ENCODE measurements at regions not wholly inside any gene's neighbourhood (a gene's known extent, or its start where the extent isn't known, plus 50 kb on each side); places are given as distances from the start of the nearest gene placed in this dataset.

GRCh38 chr11:127627204-127627603 lies 626.6 kb upstream of the KIRREL3 start:
- H3K27ac ChIP-seq: no peak overlapping the region
- in situ Hi-C loops (cut with MboI; ENCODE audit: low pct_unique_long_range_greater_than_20kb in 2 of 9, low sequenced_read_pairs in 9 of 9, unreplicated experiment in 9 of 9): no loop called here
- H3K4me1 ChIP-seq (replicated peaks in 1 of 2): peaks cover 10 to 18% of the 10 kb centered on the region in 2 donors
- WGBS, 10 experiments: 25 to 82% methylated on average over 1 of the region's 1 CpG; no CpG with 5 or more reads in 8 of the 10 experiments
- H3K4me3 ChIP-seq: no peak overlapping the region
- no peak for ATAC-seq (replicated peaks in 6 of 8)

GRCh38 chr11:127625402-127625801 lies 624.8 kb upstream of the KIRREL3 start:
- ATAC-seq (replicated peaks in 6 of 8): no peak
- in situ Hi-C loops (cut with MboI; ENCODE audit: low pct_unique_long_range_greater_than_20kb in 2 of 9, low sequenced_read_pairs in 9 of 9, unreplicated experiment in 9 of 9): no loop called here
- 17 to 80% (median 61%) methylated on average over 1 to 3 of the region's 3 CpGs; no CpG with 5 or more reads in 3 of the 10 experiments for WGBS, 10 experiments

GRCh38 chr11:127624306-127624856 lies 623.8 kb upstream of the KIRREL3 start:
- in situ Hi-C loops (cut with MboI; ENCODE audit: low pct_unique_long_range_greater_than_20kb in 2 of 9, low sequenced_read_pairs in 9 of 9, unreplicated experiment in 9 of 9): no loop called here
- Histone ChIP-seq H3K4me1 (replicated peaks in 1 of 2) (peaks cover 8% of the 10 kb centered on the region in 2 donors), H3K4me3 (no peak overlapping the region), H3K27ac (no peak overlapping the region)
- ATAC-seq (replicated peaks in 6 of 8): peak in 3 of 8 experiments; percentile 18 to 52 (median 39)
- WGBS, 10 experiments: 0 to 94% (median 73%) methylated on average over 1 to 8 of the region's 10 CpGs

More at GRCh38 chr11:127625402-127625801, 624.8 kb upstream of the KIRREL3 start:
- peaks cover 8% of the 10 kb centered on the region in 2 donors for H3K4me1 ChIP-seq (replicated peaks in 1 of 2)
- no peak overlapping the region for H3K27ac ChIP-seq
- H3K4me3 ChIP-seq: no peak overlapping the region

GRCh38 chr11:127622686-127623085 lies 622.1 kb upstream of the KIRREL3 start:
- no peak for ATAC-seq (replicated peaks in 6 of 8)
- in situ Hi-C loops (cut with MboI; ENCODE audit: low pct_unique_long_range_greater_than_20kb in 2 of 9, low sequenced_read_pairs in 9 of 9, unreplicated experiment in 9 of 9): no loop called here
- H3K27ac ChIP-seq: no peak overlapping the region
- peaks cover 3 to 4% of the 10 kb centered on the region in 2 donors for H3K4me1 ChIP-seq (replicated peaks in 1 of 2)
- no peak overlapping the region for H3K4me3 ChIP-seq

- peaks cover 0 to 1% of the 10 kb centered on the region in 2 donors for H3K4me1 ChIP-seq (replicated peaks in 1 of 2)
- WGBS, 10 experiments: 20 to 100% (median 83%) methylated on average over 1 to 4 of the region's 4 CpGs; no CpG with 5 or more reads in 1 of the 10 experiments
- no peak overlapping the region for H3K27ac ChIP-seq
- no peak for ATAC-seq (replicated peaks in 6 of 8)
- no peak overlapping the region for H3K4me3 ChIP-seq
- in situ Hi-C loops (cut with MboI; ENCODE audit: low pct_unique_long_range_greater_than_20kb in 2 of 9, low sequenced_read_pairs in 9 of 9, unreplicated experiment in 9 of 9): no loop called here
Observed at GRCh38 chr11:127620671-127621070, 620.1 kb upstream of the KIRREL3 start.

- Histone ChIP-seq H3K4me3 (no peak overlapping the region), H3K4me1 (replicated peaks in 1 of 2) (no peaks in the 10 kb centered on the region), H3K27ac (no peak overlapping the region)
- in situ Hi-C loops (cut with MboI; ENCODE audit: low pct_unique_long_range_greater_than_20kb in 2 of 9, low sequenced_read_pairs in 9 of 9, unreplicated experiment in 9 of 9): no loop called here
- WGBS, 10 experiments: 17 to 93% (median 86%) methylated on average over 1 to 5 of the region's 5 CpGs; no CpG with 5 or more reads in 1 of the 10 experiments
- ATAC-seq (replicated peaks in 6 of 8): peak in 2 of 8 experiments; percentile 41 to 44
Observed at GRCh38 chr11:127619946-127620345, 619.4 kb upstream of the KIRREL3 start.

GRCh38 chr11:127618721-127619120 lies 618.2 kb upstream of the KIRREL3 start:
- in situ Hi-C loops (cut with MboI; ENCODE audit: low pct_unique_long_range_greater_than_20kb in 2 of 9, low sequenced_read_pairs in 9 of 9, unreplicated experiment in 9 of 9): no loop called here
- H3K27ac ChIP-seq: no peak overlapping the region
- H3K4me1 ChIP-seq (replicated peaks in 1 of 2): no peaks in the 10 kb centered on the region
- peak in 2 of 8 experiments; percentile 18 to 19 for ATAC-seq (replicated peaks in 6 of 8)
- WGBS, 10 experiments: 0 to 100% (median 49%) methylated on average over 1 of the region's 1 CpG; no CpG with 5 or more reads in 6 of the 10 experiments
- H3K4me3 ChIP-seq: no peak overlapping the region

GRCh38 chr11:127616158-127616557 lies 615.6 kb upstream of the KIRREL3 start:
- no peak overlapping the region for H3K27ac ChIP-seq
- no peak overlapping the region for H3K4me3 ChIP-seq
- 3 to 100% (median 67%) methylated on average over 1 to 7 of the region's 8 CpGs for WGBS, 10 experiments
- in situ Hi-C loops (cut with MboI; ENCODE audit: low pct_unique_long_range_greater_than_20kb in 2 of 9, low sequenced_read_pairs in 9 of 9, unreplicated experiment in 9 of 9): no loop called here
- H3K4me1 ChIP-seq (replicated peaks in 1 of 2): peaks cover 14 to 21% of the 10 kb centered on the region in 2 donors
- no peak for ATAC-seq (replicated peaks in 6 of 8)

- no peak overlapping the region for H3K27ac ChIP-seq
- H3K4me1 ChIP-seq (replicated peaks in 1 of 2): peaks cover 18 to 34% of the 10 kb centered on the region in 2 donors
- 33 to 100% (median 60%) methylated on average over 1 of the region's 2 CpGs; no CpG with 5 or more reads in 5 of the 10 experiments for WGBS, 10 experiments
- no peak overlapping the region for H3K4me3 ChIP-seq
- in situ Hi-C loops (cut with MboI; ENCODE audit: low pct_unique_long_range_greater_than_20kb in 2 of 9, low sequenced_read_pairs in 9 of 9, unreplicated experiment in 9 of 9): no loop called here
- no peak for ATAC-seq (replicated peaks in 6 of 8)
Observed at GRCh38 chr11:127612607-127613006, 612.0 kb upstream of the KIRREL3 start.

GRCh38 chr11:127609025-127609773 lies 608.6 kb upstream of the KIRREL3 start:
- in situ Hi-C loops (cut with MboI; ENCODE audit: low pct_unique_long_range_greater_than_20kb in 2 of 9, low sequenced_read_pairs in 9 of 9, unreplicated experiment in 9 of 9): no loop called here
- ATAC-seq (replicated peaks in 6 of 8): peak in 2 of 8 experiments; percentile 48 to 50

GRCh38 chr11:127607487-127608085 lies 607.0 kb upstream of the KIRREL3 start:
- Histone ChIP-seq H3K27ac (no peak overlapping the region), H3K4me1 (replicated peaks in 1 of 2) (peaks cover 13 to 28% of the 10 kb centered on the region in 2 donors), H3K4me3 (no peak overlapping the region)
- ATAC-seq (replicated peaks in 6 of 8): peak in 6 of 8 experiments; percentile 52 to 90 (median 79)
- in situ Hi-C loops (cut with MboI; ENCODE audit: low pct_unique_long_range_greater_than_20kb in 2 of 9, low sequenced_read_pairs in 9 of 9, unreplicated experiment in 9 of 9): no loop called here
- WGBS, 10 experiments: 1 to 80% (median 60%) methylated on average over 1 to 9 of the region's 9 CpGs

More at GRCh38 chr11:127609025-127609773, 608.6 kb upstream of the KIRREL3 start:
- no peak overlapping the region for H3K27ac ChIP-seq
- 6 to 100% (median 74%) methylated on average over 1 to 4 of the region's 4 CpGs for WGBS, 10 experiments
- H3K4me3 ChIP-seq: no peak overlapping the region
- H3K4me1 ChIP-seq (replicated peaks in 1 of 2): peaks cover 18 to 38% of the 10 kb centered on the region in 2 donors

- H3K4me1 ChIP-seq (replicated peaks in 1 of 2): peaks cover 0 to 10% of the 10 kb centered on the region in 2 donors
- no peak overlapping the region for H3K27ac ChIP-seq
- WGBS, 10 experiments: 0 to 41% (median 32%) methylated on average over 2 to 3 of the region's 3 CpGs; no CpG with 5 or more reads in 3 of the 10 experiments
- no peak overlapping the region for H3K4me3 ChIP-seq
- no peak for ATAC-seq (replicated peaks in 6 of 8)
- in situ Hi-C loops (cut with MboI; ENCODE audit: low pct_unique_long_range_greater_than_20kb in 2 of 9, low sequenced_read_pairs in 9 of 9, unreplicated experiment in 9 of 9): no loop called here
Observed at GRCh38 chr11:127601578-127601977, 601.0 kb upstream of the KIRREL3 start.

GRCh38 chr11:127600674-127601073 lies 600.1 kb upstream of the KIRREL3 start:
- H3K27ac ChIP-seq: no peak overlapping the region
- no peak for ATAC-seq (replicated peaks in 6 of 8)
- WGBS, 10 experiments: 0 to 100% (median 60%) methylated on average over 1 of the region's 2 CpGs; no CpG with 5 or more reads in 7 of the 10 experiments
- H3K4me3 ChIP-seq: no peak overlapping the region
- H3K4me1 ChIP-seq (replicated peaks in 1 of 2): peaks cover 0 to 10% of the 10 kb centered on the region in 2 donors
- in situ Hi-C loops (cut with MboI; ENCODE audit: low pct_unique_long_range_greater_than_20kb in 2 of 9, low sequenced_read_pairs in 9 of 9, unreplicated experiment in 9 of 9): no loop called here
